ENCODE measurements at regions not wholly inside any gene's neighbourhood (a gene's known extent, or its start where the extent isn't known, plus 50 kb on each side); places are given as distances from the start of the nearest gene placed in this dataset.

GRCh38 chr6:99022039-99022609, 74.4 kb upstream of the FBXL4 start:
- ATAC-seq (replicated peaks in 1 of 2) (no peak), DNase-seq (no peak)
- Mint-ChIP-seq H3K9me3 (peaks cover 6% of the 10 kb centered on the region in 2 donors), H3K27ac (no peak overlapping the region), H3K4me3 (no peak overlapping the region), H3K27me3 (ENCODE audit: low read depth) (peaks cover 17% of the 10 kb centered on the region), H3K4me1 (ENCODE audit: low read depth) (no peaks in the 10 kb centered on the region), H3K36me3 (ENCODE audit: insufficient read depth in 2 of 2) (peaks cover 4 to 7% of the 10 kb centered on the region in 2 donors)

GRCh38 chr6:99019381-99019780, 71.6 kb upstream of the FBXL4 start:
- Mint-ChIP-seq H3K4me3 (no peak overlapping the region), H3K9me3 (no peaks in the 10 kb centered on the region), H3K4me1 (ENCODE audit: low read depth) (peaks cover 6% of the 10 kb centered on the region)

GRCh38 chr6:99017150-99017549, 69.4 kb upstream of the FBXL4 start:
- H3K27ac Mint-ChIP-seq, result no peak overlapping the region
- H3K4me3 Mint-ChIP-seq, result no peak overlapping the region
- H3K9me3 Mint-ChIP-seq, result no peaks in the 10 kb centered on the region

More at GRCh38 chr6:99019381-99019780, 71.6 kb upstream of the FBXL4 start:
- peaks cover 20% of the 10 kb centered on the region for H3K27me3 Mint-ChIP-seq (ENCODE audit: low read depth)
- H3K27ac Mint-ChIP-seq, result no peak overlapping the region
- DNase-seq (no peak), ATAC-seq (replicated peaks in 1 of 2) (no peak)
- H3K36me3 Mint-ChIP-seq (ENCODE audit: insufficient read depth in 2 of 2), result no peaks in the 10 kb centered on the region

GRCh38 chr6:99016355-99016754, 68.6 kb upstream of the FBXL4 start:
- Mint-ChIP-seq H3K36me3 (ENCODE audit: insufficient read depth in 2 of 2) (no peaks in the 10 kb centered on the region), H3K9me3 (no peaks in the 10 kb centered on the region), H3K27me3 (ENCODE audit: low read depth) (peaks cover 20% of the 10 kb centered on the region), H3K27ac (no peak overlapping the region), H3K4me1 (ENCODE audit: low read depth) (peaks cover 6% of the 10 kb centered on the region), H3K4me3 (no peak overlapping the region)
- DNase-seq (no peak), ATAC-seq (replicated peaks in 1 of 2) (peak; percentile 52 to 67)

More at GRCh38 chr6:99017150-99017549, 69.4 kb upstream of the FBXL4 start:
- ATAC-seq (replicated peaks in 1 of 2) (no peak), DNase-seq (no peak)
- Mint-ChIP-seq H3K4me1 (ENCODE audit: low read depth) (peaks cover 6% of the 10 kb centered on the region), H3K36me3 (ENCODE audit: insufficient read depth in 2 of 2) (no peaks in the 10 kb centered on the region), H3K27me3 (ENCODE audit: low read depth) (peaks cover 20% of the 10 kb centered on the region)

- Mint-ChIP-seq H3K9me3 (no peaks in the 10 kb centered on the region), H3K4me1 (ENCODE audit: low read depth) (peaks cover 6% of the 10 kb centered on the region), H3K4me3 (no peak overlapping the region), H3K36me3 (ENCODE audit: insufficient read depth in 2 of 2) (no peaks in the 10 kb centered on the region), H3K27me3 (ENCODE audit: low read depth) (peaks cover 20% of the 10 kb centered on the region), H3K27ac (no peak overlapping the region)
- DNase-seq (no peak), ATAC-seq (replicated peaks in 1 of 2) (no peak)
Observed at GRCh38 chr6:99014061-99014460, 66.3 kb upstream of the FBXL4 start.

GRCh38 chr6:99013661-99014060, 65.9 kb upstream of the FBXL4 start:
- Mint-ChIP-seq H3K27ac (peak overlapping the region; percentile 76), H3K27me3 (ENCODE audit: low read depth) (peaks cover 18% of the 10 kb centered on the region), H3K4me3 (no peak overlapping the region), H3K36me3 (ENCODE audit: insufficient read depth in 2 of 2) (no peaks in the 10 kb centered on the region), H3K9me3 (no peaks in the 10 kb centered on the region), H3K4me1 (ENCODE audit: low read depth) (peaks cover 6% of the 10 kb centered on the region)
- ATAC-seq (replicated peaks in 1 of 2) (no peak), DNase-seq (no peak)

- ATAC-seq (replicated peaks in 1 of 2), result no peak
- Mint-ChIP-seq H3K9me3 (no peaks in the 10 kb centered on the region), H3K36me3 (ENCODE audit: insufficient read depth in 2 of 2) (no peaks in the 10 kb centered on the region)
Observed at GRCh38 chr6:99013145-99013544, 65.4 kb upstream of the FBXL4 start.

GRCh38 chr6:99011151-99011550, 63.4 kb upstream of the FBXL4 start:
- Mint-ChIP-seq H3K36me3 (ENCODE audit: insufficient read depth in 2 of 2) (no peaks in the 10 kb centered on the region), H3K4me3 (no peak overlapping the region), H3K27me3 (ENCODE audit: low read depth) (no peaks in the 10 kb centered on the region), H3K27ac (no peak overlapping the region), H3K4me1 (ENCODE audit: low read depth) (no peaks in the 10 kb centered on the region), H3K9me3 (no peaks in the 10 kb centered on the region)
- no peak for DNase-seq
- ATAC-seq (replicated peaks in 1 of 2), result no peak

More at GRCh38 chr6:99013145-99013544, 65.4 kb upstream of the FBXL4 start:
- peaks cover 6% of the 10 kb centered on the region for H3K4me1 Mint-ChIP-seq (ENCODE audit: low read depth)
- H3K4me3 Mint-ChIP-seq, result no peak overlapping the region
- peaks cover 13% of the 10 kb centered on the region for H3K27me3 Mint-ChIP-seq (ENCODE audit: low read depth)
- no peak overlapping the region for H3K27ac Mint-ChIP-seq
- no peak for DNase-seq

GRCh38 chr6:99002831-99003230, 55.1 kb upstream of the FBXL4 start:
- H3K4me3 Mint-ChIP-seq, result no peak overlapping the region
- no peaks in the 10 kb centered on the region for H3K9me3 Mint-ChIP-seq
- ATAC-seq (replicated peaks in 1 of 2), result no peak
- H3K36me3 Mint-ChIP-seq (ENCODE audit: insufficient read depth in 2 of 2), result no peaks in the 10 kb centered on the region
- no peak overlapping the region for H3K27ac Mint-ChIP-seq
- H3K27me3 Mint-ChIP-seq (ENCODE audit: low read depth), result peaks cover 17% of the 10 kb centered on the region
- DNase-seq, result no peak
- no peaks in the 10 kb centered on the region for H3K4me1 Mint-ChIP-seq (ENCODE audit: low read depth)

- ATAC-seq (replicated peaks in 1 of 2), result no peak
- Mint-ChIP-seq H3K9me3 (peaks cover 0 to 2% of the 10 kb centered on the region in 2 donors), H3K27me3 (ENCODE audit: low read depth) (peaks cover 29% of the 10 kb centered on the region), H3K4me1 (ENCODE audit: low read depth) (no peaks in the 10 kb centered on the region), H3K27ac (no peak overlapping the region), H3K4me3 (no peak overlapping the region), H3K36me3 (ENCODE audit: insufficient read depth in 2 of 2) (no peaks in the 10 kb centered on the region)
- no peak for DNase-seq
Observed at GRCh38 chr6:98998103-98998502, 50.4 kb upstream of the FBXL4 start.

All from activated T-cell treated with anti-CD3 and anti-CD28 coated beads, Interleukin-2, amount 50 U/mL, for 72 hours (primary cell).